ENCODE measurements at regions not wholly inside any gene's neighbourhood (a gene's known extent, or its start where the extent isn't known, plus 50 kb on each side); places are given as distances from the start of the nearest gene placed in this dataset.

- Histone ChIP-seq H3K27me3 (replicated peaks; ENCODE audit: control insufficient read depth, insufficient read depth, low read length, poor library complexity, severe bottlenecking) (no peaks in the 10 kb centered on the region), H3K27ac (ENCODE audit: insufficient read depth, low read length, poor library complexity, severe bottlenecking) (no peak overlapping the region), H3K9me3 (ENCODE audit: control insufficient read depth, low read length) (no peaks in the 10 kb centered on the region), H3K4me3 (ENCODE audit: insufficient read depth, low read depth, low read length, poor library complexity, severe bottlenecking) (no peak overlapping the region), H3K4me1 (ENCODE audit: control insufficient read depth, insufficient read depth, low read length, poor library complexity, severe bottlenecking) (no peaks in the 10 kb centered on the region), H3K36me3 (ENCODE audit: control insufficient read depth, insufficient read depth, low read length) (no peaks in the 10 kb centered on the region)
- no peak for DNase-seq
Measured at GRCh38 chr2:195202163-195202845, 454.7 kb upstream of the SLC39A10 start.

- no peaks in the 10 kb centered on the region for H3K4me1 ChIP-seq (ENCODE audit: control insufficient read depth, insufficient read depth, low read length, poor library complexity, severe bottlenecking)
- no peak for DNase-seq
- no peaks in the 10 kb centered on the region for H3K9me3 ChIP-seq (ENCODE audit: control insufficient read depth, low read length)
- no peak overlapping the region for H3K4me3 ChIP-seq (ENCODE audit: insufficient read depth, low read depth, low read length, poor library complexity, severe bottlenecking)
- no peaks in the 10 kb centered on the region for H3K36me3 ChIP-seq (ENCODE audit: control insufficient read depth, insufficient read depth, low read length)
- H3K27me3 ChIP-seq (replicated peaks; ENCODE audit: control insufficient read depth, insufficient read depth, low read length, poor library complexity, severe bottlenecking) = no peaks in the 10 kb centered on the region
- no peak overlapping the region for H3K27ac ChIP-seq (ENCODE audit: insufficient read depth, low read length, poor library complexity, severe bottlenecking)
Measured at GRCh38 chr2:195199864-195200263, 457.2 kb upstream of the SLC39A10 start.

- no peak overlapping the region for H3K4me3 ChIP-seq (ENCODE audit: insufficient read depth, low read depth, low read length, poor library complexity, severe bottlenecking)
- no peaks in the 10 kb centered on the region for H3K27me3 ChIP-seq (replicated peaks; ENCODE audit: control insufficient read depth, insufficient read depth, low read length, poor library complexity, severe bottlenecking)
- no peak for DNase-seq
- H3K27ac ChIP-seq (ENCODE audit: insufficient read depth, low read length, poor library complexity, severe bottlenecking) = no peak overlapping the region
- no peaks in the 10 kb centered on the region for H3K36me3 ChIP-seq (ENCODE audit: control insufficient read depth, insufficient read depth, low read length)
- no peaks in the 10 kb centered on the region for H3K4me1 ChIP-seq (ENCODE audit: control insufficient read depth, insufficient read depth, low read length, poor library complexity, severe bottlenecking)
- no peaks in the 10 kb centered on the region for H3K9me3 ChIP-seq (ENCODE audit: control insufficient read depth, low read length)
Measured at GRCh38 chr2:195181059-195181705, 475.8 kb upstream of the SLC39A10 start.

GRCh38 chr2:195168369-195168768, 488.7 kb upstream of the SLC39A10 start:
- Histone ChIP-seq H3K4me3 (ENCODE audit: insufficient read depth, low read depth, low read length, poor library complexity, severe bottlenecking) (no peak overlapping the region), H3K4me1 (ENCODE audit: control insufficient read depth, insufficient read depth, low read length, poor library complexity, severe bottlenecking) (no peaks in the 10 kb centered on the region), H3K27ac (ENCODE audit: insufficient read depth, low read length, poor library complexity, severe bottlenecking) (no peak overlapping the region), H3K36me3 (ENCODE audit: control insufficient read depth, insufficient read depth, low read length) (no peaks in the 10 kb centered on the region), H3K9me3 (ENCODE audit: control insufficient read depth, low read length) (no peaks in the 10 kb centered on the region), H3K27me3 (replicated peaks; ENCODE audit: control insufficient read depth, insufficient read depth, low read length, poor library complexity, severe bottlenecking) (no peaks in the 10 kb centered on the region)
- DNase-seq = no peak

GRCh38 chr2:195164930-195165329, 492.1 kb upstream of the SLC39A10 start:
- no peaks in the 10 kb centered on the region for H3K27me3 ChIP-seq (replicated peaks; ENCODE audit: control insufficient read depth, insufficient read depth, low read length, poor library complexity, severe bottlenecking)
- DNase-seq = no peak
- H3K27ac ChIP-seq (ENCODE audit: insufficient read depth, low read length, poor library complexity, severe bottlenecking) = no peak overlapping the region
- no peaks in the 10 kb centered on the region for H3K36me3 ChIP-seq (ENCODE audit: control insufficient read depth, insufficient read depth, low read length)
- no peaks in the 10 kb centered on the region for H3K4me1 ChIP-seq (ENCODE audit: control insufficient read depth, insufficient read depth, low read length, poor library complexity, severe bottlenecking)
- no peak overlapping the region for H3K4me3 ChIP-seq (ENCODE audit: insufficient read depth, low read depth, low read length, poor library complexity, severe bottlenecking)
- H3K9me3 ChIP-seq (ENCODE audit: control insufficient read depth, low read length) = no peaks in the 10 kb centered on the region

GRCh38 chr2:195162918-195163317, 494.1 kb upstream of the SLC39A10 start:
- Histone ChIP-seq H3K27ac (ENCODE audit: insufficient read depth, low read length, poor library complexity, severe bottlenecking) (no peak overlapping the region), H3K27me3 (replicated peaks; ENCODE audit: control insufficient read depth, insufficient read depth, low read length, poor library complexity, severe bottlenecking) (no peaks in the 10 kb centered on the region), H3K4me1 (ENCODE audit: control insufficient read depth, insufficient read depth, low read length, poor library complexity, severe bottlenecking) (no peaks in the 10 kb centered on the region), H3K4me3 (ENCODE audit: insufficient read depth, low read depth, low read length, poor library complexity, severe bottlenecking) (no peak overlapping the region), H3K9me3 (ENCODE audit: control insufficient read depth, low read length) (no peaks in the 10 kb centered on the region), H3K36me3 (ENCODE audit: control insufficient read depth, insufficient read depth, low read length) (no peaks in the 10 kb centered on the region)
- DNase-seq = no peak

- H3K36me3 ChIP-seq (ENCODE audit: control insufficient read depth, insufficient read depth, low read length) = no peaks in the 10 kb centered on the region
- H3K9me3 ChIP-seq (ENCODE audit: control insufficient read depth, low read length) = no peaks in the 10 kb centered on the region
- DNase-seq = no peak
- no peaks in the 10 kb centered on the region for H3K4me1 ChIP-seq (ENCODE audit: control insufficient read depth, insufficient read depth, low read length, poor library complexity, severe bottlenecking)
- no peaks in the 10 kb centered on the region for H3K27me3 ChIP-seq (replicated peaks; ENCODE audit: control insufficient read depth, insufficient read depth, low read length, poor library complexity, severe bottlenecking)
- no peak overlapping the region for H3K4me3 ChIP-seq (ENCODE audit: insufficient read depth, low read depth, low read length, poor library complexity, severe bottlenecking)
- H3K27ac ChIP-seq (ENCODE audit: insufficient read depth, low read length, poor library complexity, severe bottlenecking) = no peak overlapping the region
Measured at GRCh38 chr2:195162194-195162593, 494.8 kb upstream of the SLC39A10 start.

- Histone ChIP-seq H3K36me3 (ENCODE audit: control insufficient read depth, insufficient read depth, low read length) (no peaks in the 10 kb centered on the region), H3K4me1 (ENCODE audit: control insufficient read depth, insufficient read depth, low read length, poor library complexity, severe bottlenecking) (no peaks in the 10 kb centered on the region), H3K4me3 (ENCODE audit: insufficient read depth, low read depth, low read length, poor library complexity, severe bottlenecking) (no peak overlapping the region), H3K9me3 (ENCODE audit: control insufficient read depth, low read length) (no peaks in the 10 kb centered on the region), H3K27ac (ENCODE audit: insufficient read depth, low read length, poor library complexity, severe bottlenecking) (no peak overlapping the region), H3K27me3 (replicated peaks; ENCODE audit: control insufficient read depth, insufficient read depth, low read length, poor library complexity, severe bottlenecking) (no peaks in the 10 kb centered on the region)
- DNase-seq = no peak
Measured at GRCh38 chr2:195160963-195161362, 496.1 kb upstream of the SLC39A10 start.

- Histone ChIP-seq H3K27ac (ENCODE audit: insufficient read depth, low read length, poor library complexity, severe bottlenecking) (no peak overlapping the region), H3K4me1 (ENCODE audit: control insufficient read depth, insufficient read depth, low read length, poor library complexity, severe bottlenecking) (no peaks in the 10 kb centered on the region), H3K4me3 (ENCODE audit: insufficient read depth, low read depth, low read length, poor library complexity, severe bottlenecking) (no peak overlapping the region), H3K9me3 (ENCODE audit: control insufficient read depth, low read length) (no peaks in the 10 kb centered on the region), H3K36me3 (ENCODE audit: control insufficient read depth, insufficient read depth, low read length) (no peaks in the 10 kb centered on the region), H3K27me3 (replicated peaks; ENCODE audit: control insufficient read depth, insufficient read depth, low read length, poor library complexity, severe bottlenecking) (no peaks in the 10 kb centered on the region)
- DNase-seq = no peak
Measured at GRCh38 chr2:195151711-195152110, 505.3 kb upstream of the SLC39A10 start.

- Histone ChIP-seq H3K36me3 (ENCODE audit: control insufficient read depth, insufficient read depth, low read length) (no peaks in the 10 kb centered on the region), H3K27me3 (replicated peaks; ENCODE audit: control insufficient read depth, insufficient read depth, low read length, poor library complexity, severe bottlenecking) (no peaks in the 10 kb centered on the region), H3K27ac (ENCODE audit: insufficient read depth, low read length, poor library complexity, severe bottlenecking) (no peak overlapping the region), H3K4me3 (ENCODE audit: insufficient read depth, low read depth, low read length, poor library complexity, severe bottlenecking) (no peak overlapping the region), H3K9me3 (ENCODE audit: control insufficient read depth, low read length) (no peaks in the 10 kb centered on the region), H3K4me1 (ENCODE audit: control insufficient read depth, insufficient read depth, low read length, poor library complexity, severe bottlenecking) (no peaks in the 10 kb centered on the region)
- no peak for DNase-seq
Measured at GRCh38 chr2:195150819-195151218, 506.2 kb upstream of the SLC39A10 start.
